Breast epithelium (tissue), 4 donors: ENCODE measurements at regions not wholly inside any gene's neighbourhood (a gene's known extent, or its start where the extent isn't known, plus 50 kb on each side); places are given as distances from the start of the nearest gene placed in this dataset.
"Not testable (repeated sequence)": the region's sequence is repeated elsewhere in the genome, so short reads cannot be mapped to it uniquely, and the experiment has no call there.

Experiments
- DNase-seq, 2 donors: peaks; one replicate each; pipeline ENCODE4 v3.0.0-alpha.2; 2019; ENCODE audit warnings: low spot score in 2 of 2
- H3K27ac ChIP-seq, 2 donors: fragments of 200-600 bp; sonication (generic) in 1 of 2; one replicate each; pipeline ENCODE4 v1.5.1; 2016 to 2019; ENCODE audit warnings: mild to moderate bottlenecking in 1 of 2
- H3K27me3 ChIP-seq, 2 donors: fragments of 200-600 bp; sonication (generic) in 1 of 2; one replicate each; pipeline versions ENCODE4 v1.5.1 to v1.6.0; 2017 to 2019; ENCODE audit warnings: control low read depth in 1 of 2, mild to moderate bottlenecking in 1 of 2
- H3K36me3 ChIP-seq: fragments of 200-600 bp; one replicate; pipeline ENCODE4 v1.5.1; 2019
- H3K4me1 ChIP-seq, 2 donors: fragments of 200-600 bp; sonication (generic); one replicate each; pipeline ENCODE4 v1.5.1; 2016 to 2019; ENCODE audit warnings: control low read depth in 1 of 2
- H3K4me3 ChIP-seq, 3 donors: fragments of 200-600 bp; sonication (generic); 1 replicate in 2 of 3; 2 replicates in 1 of 3; pipeline ENCODE4 v1.5.1; 2016 to 2019; ENCODE audit warnings: mild to moderate bottlenecking in 3 of 3, moderate library complexity in 2 of 3
- H3K9me3 ChIP-seq, 2 donors: fragments of 200-600 bp; sonication (generic) in 1 of 2; one replicate each; pipeline ENCODE4 v1.5.1; 2016 to 2019; ENCODE audit warnings: control low read depth in 1 of 2
- POLR2A ChIP-seq: fragments of 450-650 bp; IDR thresholded peaks from one replicate; pipeline ENCODE4 v1.6.1; 2016; ENCODE audit warnings: antibody characterized with exemption, mild to moderate bottlenecking, moderate library complexity
- POLR2AphosphoS5 ChIP-seq, 3 donors: sonication (generic); formaldehyde crosslinking; IDR thresholded peaks; one replicate each; pipeline ENCODE4 v1.6.1; 2017; ENCODE audit warnings: antibody characterized with exemption in 3 of 3
- intact Hi-C: fragments of 100-400 bp; cut with DNase I; formaldehyde crosslinking; loops from one replicate; pipeline ENCODE4 v1.15.1; 2023; ENCODE audit warnings: low total_unique reads
- TF ChIP-seq, protein P1 (sequence below), 3 donors: fragments of 450-650 bp; IDR thresholded peaks; one replicate each; pipeline ENCODE4 v1.5.1; 2016 to 2017; ENCODE audit warnings: antibody characterized with exemption in 3 of 3, mild to moderate bottlenecking in 3 of 3, moderate library complexity in 3 of 3

DNA sequence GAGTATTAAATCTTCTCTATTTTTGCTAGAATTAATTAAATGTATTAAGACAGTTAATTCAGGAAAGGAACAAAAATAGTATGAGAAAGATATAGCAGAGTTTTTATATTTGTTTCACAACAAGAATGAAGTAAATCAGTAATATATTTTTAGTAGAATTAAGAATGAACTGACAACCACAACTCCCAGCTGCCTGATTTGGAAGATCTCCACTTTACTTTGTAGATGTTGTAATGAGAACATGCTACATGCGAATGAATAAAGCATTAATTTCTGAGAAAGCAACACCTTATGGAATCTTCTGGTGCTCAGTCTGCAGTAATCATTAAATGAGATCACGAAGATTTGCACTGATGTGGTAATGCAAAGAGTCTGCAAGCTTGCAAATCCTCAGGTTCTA, 695.6 kb upstream of the PCDH7 start:
- H3K4me3 ChIP-seq = no peak overlapping the region
- H3K27me3 ChIP-seq = no peaks in the 10 kb centered on the region
- TF ChIP-seq POLR2A (no peak), POLR2AphosphoS5 (IDR thresholded peaks at IDR 0.05) (no peak)
- TF ChIP-seq, protein P1, sequence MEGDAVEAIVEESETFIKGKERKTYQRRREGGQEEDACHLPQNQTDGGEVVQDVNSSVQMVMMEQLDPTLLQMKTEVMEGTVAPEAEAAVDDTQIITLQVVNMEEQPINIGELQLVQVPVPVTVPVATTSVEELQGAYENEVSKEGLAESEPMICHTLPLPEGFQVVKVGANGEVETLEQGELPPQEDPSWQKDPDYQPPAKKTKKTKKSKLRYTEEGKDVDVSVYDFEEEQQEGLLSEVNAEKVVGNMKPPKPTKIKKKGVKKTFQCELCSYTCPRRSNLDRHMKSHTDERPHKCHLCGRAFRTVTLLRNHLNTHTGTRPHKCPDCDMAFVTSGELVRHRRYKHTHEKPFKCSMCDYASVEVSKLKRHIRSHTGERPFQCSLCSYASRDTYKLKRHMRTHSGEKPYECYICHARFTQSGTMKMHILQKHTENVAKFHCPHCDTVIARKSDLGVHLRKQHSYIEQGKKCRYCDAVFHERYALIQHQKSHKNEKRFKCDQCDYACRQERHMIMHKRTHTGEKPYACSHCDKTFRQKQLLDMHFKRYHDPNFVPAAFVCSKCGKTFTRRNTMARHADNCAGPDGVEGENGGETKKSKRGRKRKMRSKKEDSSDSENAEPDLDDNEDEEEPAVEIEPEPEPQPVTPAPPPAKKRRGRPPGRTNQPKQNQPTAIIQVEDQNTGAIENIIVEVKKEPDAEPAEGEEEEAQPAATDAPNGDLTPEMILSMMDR (IDR thresholded peaks at IDR 0.05) = no peak
- no peak overlapping the region for H3K27ac ChIP-seq
- H3K9me3 ChIP-seq = no peaks in the 10 kb centered on the region
- intact Hi-C loops = no loop called here
- no peak for DNase-seq
- no peaks in the 10 kb centered on the region for H3K4me1 ChIP-seq
- no peaks in the 10 kb centered on the region for H3K36me3 ChIP-seq

DNA sequence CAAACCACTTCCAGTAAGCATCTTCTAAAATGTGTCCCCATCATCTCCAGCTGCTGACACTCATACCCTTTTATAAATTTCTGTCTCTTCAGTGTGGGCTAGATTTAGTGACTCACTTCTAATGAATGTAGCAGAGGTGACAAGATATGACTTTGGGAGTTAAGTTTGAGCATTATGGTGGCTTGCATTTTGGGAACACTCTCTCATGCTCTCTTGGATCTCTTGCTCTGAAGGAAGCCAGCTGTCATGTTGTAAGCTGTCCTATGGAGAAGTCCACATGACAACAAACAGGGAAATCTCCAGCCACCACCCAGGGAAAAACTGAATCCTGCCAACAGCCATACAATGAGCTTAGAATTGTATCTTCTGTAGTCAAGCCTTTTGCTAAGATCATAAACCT, 691.3 kb upstream of the PCDH7 start:
- no peak overlapping the region for H3K27ac ChIP-seq
- DNase-seq = no peak
- no peaks in the 10 kb centered on the region for H3K4me1 ChIP-seq
- peaks cover 9% of the 10 kb centered on the region for H3K36me3 ChIP-seq
- no peak overlapping the region for H3K4me3 ChIP-seq
- no peak for TF ChIP-seq POLR2A
- no peak for TF ChIP-seq POLR2AphosphoS5 (IDR thresholded peaks at IDR 0.05)
- TF ChIP-seq, protein P1 (IDR thresholded peaks at IDR 0.05) = no peak
- no peaks in the 10 kb centered on the region for H3K27me3 ChIP-seq
- H3K9me3 ChIP-seq = no peaks in the 10 kb centered on the region
- intact Hi-C loops = no loop called here

DNA sequence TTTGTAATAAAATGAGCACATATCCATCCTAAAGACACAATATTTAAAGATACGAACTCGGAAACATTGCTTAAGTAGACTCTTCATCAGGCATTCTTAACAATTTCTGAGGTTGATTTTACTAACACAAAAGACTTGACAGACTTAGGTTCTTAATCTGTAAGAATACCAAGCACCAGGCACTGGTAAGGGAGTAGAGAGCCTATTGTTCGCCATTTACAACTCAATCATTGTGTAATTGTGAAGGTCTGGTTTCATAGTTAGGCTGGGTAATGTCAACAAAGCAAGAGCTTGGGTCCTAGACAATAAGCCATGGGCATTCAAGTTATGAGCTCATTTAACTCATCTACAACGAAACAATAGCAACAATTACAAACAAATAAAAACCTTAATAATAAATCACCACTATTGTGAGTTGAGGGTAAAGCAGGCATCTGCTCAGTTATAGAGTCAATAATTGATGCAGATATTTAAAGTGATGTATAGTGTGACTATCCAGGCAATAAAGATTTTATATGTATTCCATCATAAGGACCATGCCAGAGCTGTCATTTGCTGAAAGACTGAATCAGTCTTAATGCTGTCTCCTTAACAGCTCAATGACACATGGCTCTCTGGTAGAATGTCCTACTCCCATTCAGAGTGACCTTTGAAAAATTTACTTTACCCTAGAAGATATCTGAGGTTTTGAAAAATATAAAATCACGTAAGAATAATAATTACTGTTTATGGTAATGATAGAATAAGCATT, 664.0 kb upstream of the PCDH7 start:
- Histone ChIP-seq H3K36me3 (no peaks in the 10 kb centered on the region), H3K9me3 (no peaks in the 10 kb centered on the region), H3K4me1 (no peaks in the 10 kb centered on the region), H3K4me3 (no peak overlapping the region), H3K27ac (no peak overlapping the region), H3K27me3 (no peaks in the 10 kb centered on the region)
- intact Hi-C loops = no loop called here
- TF ChIP-seq, protein P1 (IDR thresholded peaks at IDR 0.05) = no peak
- TF ChIP-seq POLR2A (no peak), POLR2AphosphoS5 (IDR thresholded peaks at IDR 0.05) (no peak)
- no peak for DNase-seq

DNA sequence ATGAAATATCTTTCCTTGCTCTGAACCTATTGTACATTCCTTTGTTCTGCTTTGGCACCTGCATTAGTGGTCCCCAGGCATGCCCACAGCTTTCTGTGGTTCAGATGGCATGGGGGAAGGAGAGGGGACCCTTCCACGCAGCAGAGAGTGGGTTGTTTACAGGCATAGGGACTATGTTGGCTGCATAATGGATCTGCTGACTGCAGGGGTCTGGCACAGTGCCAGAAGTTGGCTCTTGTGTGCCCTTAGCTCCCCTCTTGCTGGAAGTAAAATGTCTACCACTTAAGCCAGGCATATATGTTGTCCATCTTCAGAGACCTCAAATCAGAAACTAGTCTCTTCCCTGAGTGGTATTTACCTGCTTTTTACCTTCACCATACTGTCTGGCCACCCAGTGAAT, 651.9 kb upstream of the PCDH7 start:
- TF ChIP-seq POLR2A (no peak), POLR2AphosphoS5 (IDR thresholded peaks at IDR 0.05) (no peak)
- TF ChIP-seq, protein P1 (IDR thresholded peaks at IDR 0.05) = no peak
- no peak for DNase-seq
- no peaks in the 10 kb centered on the region for H3K4me1 ChIP-seq
- no peak overlapping the region for H3K27ac ChIP-seq
- intact Hi-C loops = no loop called here
- H3K9me3 ChIP-seq = no peaks in the 10 kb centered on the region
- H3K36me3 ChIP-seq = no peaks in the 10 kb centered on the region
- no peak overlapping the region for H3K4me3 ChIP-seq
- no peaks in the 10 kb centered on the region for H3K27me3 ChIP-seq

DNA sequence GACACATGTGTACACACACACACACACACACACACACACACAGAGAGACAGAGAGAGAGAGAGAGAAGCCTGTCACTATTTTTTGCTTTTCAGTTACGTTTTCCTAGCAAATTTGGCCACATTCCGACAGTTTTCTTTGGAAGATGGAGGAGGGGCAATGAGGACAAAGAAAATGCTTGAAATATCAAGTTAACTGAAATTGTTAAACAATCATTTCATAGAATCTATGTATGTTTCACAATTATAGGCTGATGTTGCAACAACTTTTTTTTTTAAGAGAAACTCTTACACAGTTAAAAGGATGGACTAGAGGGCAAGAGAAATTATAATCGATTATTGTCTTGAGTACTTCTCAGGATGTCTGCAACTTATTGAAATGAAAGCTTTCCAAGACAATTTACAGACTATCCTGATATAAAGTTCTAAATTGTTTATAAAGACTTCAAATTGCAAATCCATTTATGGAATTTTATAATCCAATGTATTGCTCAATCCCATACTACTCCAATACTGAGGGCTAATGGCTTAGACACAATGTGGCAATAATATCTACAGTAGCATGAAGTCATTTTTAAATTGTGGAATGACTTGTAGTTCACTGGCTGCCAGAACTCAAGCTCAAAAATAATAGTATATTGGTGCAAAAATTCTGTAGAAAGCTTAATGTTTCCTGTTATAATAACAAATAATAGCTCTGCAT, 647.0 kb upstream of the PCDH7 start:
- H3K27ac ChIP-seq = no peak overlapping the region
- H3K36me3 ChIP-seq = no peaks in the 10 kb centered on the region
- no peak for TF ChIP-seq POLR2AphosphoS5 (IDR thresholded peaks at IDR 0.05)
- TF ChIP-seq, protein P1 (IDR thresholded peaks at IDR 0.05) = no peak
- TF ChIP-seq POLR2A = no peak
- intact Hi-C loops = no loop called here
- H3K9me3 ChIP-seq = peaks cover 0 to 4% of the 10 kb centered on the region in 2 donors
- H3K27me3 ChIP-seq = no peaks in the 10 kb centered on the region
- H3K4me1 ChIP-seq = no peaks in the 10 kb centered on the region
- H3K4me3 ChIP-seq = no peak overlapping the region
- no peak for DNase-seq

DNA sequence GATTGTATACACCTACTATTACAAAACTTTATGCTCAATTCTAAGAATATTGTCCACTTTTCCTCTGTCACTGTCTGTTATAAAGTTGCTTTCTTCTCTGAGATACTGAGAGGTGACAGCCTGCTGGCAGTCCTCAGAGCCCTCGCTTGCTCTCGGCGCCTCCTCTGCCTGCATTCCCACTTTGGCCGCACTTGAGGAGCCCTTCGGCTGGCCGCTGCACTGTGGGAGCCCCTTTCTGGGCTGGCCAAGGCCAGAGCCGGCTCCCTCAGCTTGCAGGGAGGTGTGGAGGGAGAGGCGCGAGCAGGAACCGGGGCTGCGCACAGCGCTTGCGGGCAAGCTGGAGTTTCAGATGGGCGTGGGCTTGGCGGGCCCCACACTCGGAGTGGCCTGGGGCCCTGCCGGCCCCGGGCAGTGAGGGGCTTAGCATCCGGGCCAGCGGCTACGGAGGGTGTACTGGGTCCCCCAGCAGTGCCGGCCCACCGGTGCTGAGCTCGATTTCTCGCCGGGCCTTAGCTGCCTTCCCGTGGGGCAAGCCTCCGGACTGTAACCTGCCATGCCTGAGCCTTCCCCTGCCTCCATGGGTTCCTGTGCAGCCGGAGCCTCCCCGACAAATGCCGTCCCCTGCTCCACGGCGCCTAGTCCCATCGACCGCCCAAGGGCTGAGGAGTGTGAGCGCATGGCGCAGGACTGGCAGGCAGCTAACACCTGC, 627.6 kb upstream of the PCDH7 start:
- intact Hi-C loops, DNase-seq: not testable (repeated sequence)

More for the DNA sequence above, 627.6 kb upstream of the PCDH7 start:
- not testable (repeated sequence) for H3K27me3 ChIP-seq, H3K4me1 ChIP-seq, H3K36me3 ChIP-seq, H3K9me3 ChIP-seq, H3K27ac ChIP-seq, H3K4me3 ChIP-seq
